Nephron (organoid): ENCODE measurements at regions not wholly inside any gene's neighbourhood (a gene's known extent, or its start where the extent isn't known, plus 50 kb on each side); places are given as distances from the start of the nearest gene placed in this dataset.

ENCODE experiments used
- H3K27ac Mint-ChIP-seq, 3 experiments: 2 replicates each; pipeline ENCODE4 v1.8.0; 2020; ENCODE audit warnings: mixed read lengths in 3 of 3, mild to moderate bottlenecking in 2 of 3, moderate library complexity in 1 of 3
- H3K27me3 Mint-ChIP-seq: 2 replicates; pipeline ENCODE4 v1.8.0; 2021; ENCODE audit warnings: low read depth, mild to moderate bottlenecking, moderate library complexity, mixed read lengths
- H3K36me3 Mint-ChIP-seq: 2 replicates; pipeline ENCODE4 v1.8.0; 2020; ENCODE audit warnings: low read depth, mixed read lengths
- H3K4me1 Mint-ChIP-seq: 2 replicates; pipeline ENCODE4 v1.8.0; 2020; ENCODE audit warnings: mixed read lengths
- H3K4me3 Mint-ChIP-seq, 3 experiments: 2 replicates each; pipeline ENCODE4 v1.8.0; 2020; ENCODE audit warnings: mild to moderate bottlenecking in 3 of 3, mixed read lengths in 3 of 3, moderate library complexity in 2 of 3
- H3K9me3 Mint-ChIP-seq: 2 replicates; pipeline ENCODE4 v1.8.0; 2020; ENCODE audit warnings: mixed read lengths
- TF ChIP-seq, protein P1 (sequence below), 3 experiments: fragments of 200-600 bp; sonication (generic); IDR thresholded peaks; one replicate each; pipeline ENCODE4 v1.5.0; 2021; ENCODE audit warnings: antibody characterized with exemption in 3 of 3; ENCODE audit not compliant: unreplicated experiment in 3 of 3

DNA sequence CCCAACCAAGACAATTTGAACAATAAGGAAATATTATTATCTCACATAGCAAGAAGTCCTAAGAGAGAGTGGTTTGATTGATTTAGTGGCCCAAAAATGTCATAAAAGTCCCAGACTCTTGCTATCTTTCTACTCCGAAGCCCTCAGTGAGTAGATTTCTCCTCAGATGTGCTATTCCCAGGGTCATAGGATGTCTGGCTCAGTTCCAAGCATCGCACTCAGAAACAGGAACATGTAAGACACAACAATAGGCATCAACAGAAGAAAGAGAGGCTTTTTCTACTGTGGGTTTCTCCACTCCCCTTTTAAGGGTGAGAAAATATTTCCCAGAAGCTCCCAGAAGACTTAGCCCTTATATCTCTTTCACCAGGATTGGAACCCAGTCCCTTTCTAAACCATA lies 188.1 kb upstream of the CDKN3 start:
- TF ChIP-seq, protein P1, sequence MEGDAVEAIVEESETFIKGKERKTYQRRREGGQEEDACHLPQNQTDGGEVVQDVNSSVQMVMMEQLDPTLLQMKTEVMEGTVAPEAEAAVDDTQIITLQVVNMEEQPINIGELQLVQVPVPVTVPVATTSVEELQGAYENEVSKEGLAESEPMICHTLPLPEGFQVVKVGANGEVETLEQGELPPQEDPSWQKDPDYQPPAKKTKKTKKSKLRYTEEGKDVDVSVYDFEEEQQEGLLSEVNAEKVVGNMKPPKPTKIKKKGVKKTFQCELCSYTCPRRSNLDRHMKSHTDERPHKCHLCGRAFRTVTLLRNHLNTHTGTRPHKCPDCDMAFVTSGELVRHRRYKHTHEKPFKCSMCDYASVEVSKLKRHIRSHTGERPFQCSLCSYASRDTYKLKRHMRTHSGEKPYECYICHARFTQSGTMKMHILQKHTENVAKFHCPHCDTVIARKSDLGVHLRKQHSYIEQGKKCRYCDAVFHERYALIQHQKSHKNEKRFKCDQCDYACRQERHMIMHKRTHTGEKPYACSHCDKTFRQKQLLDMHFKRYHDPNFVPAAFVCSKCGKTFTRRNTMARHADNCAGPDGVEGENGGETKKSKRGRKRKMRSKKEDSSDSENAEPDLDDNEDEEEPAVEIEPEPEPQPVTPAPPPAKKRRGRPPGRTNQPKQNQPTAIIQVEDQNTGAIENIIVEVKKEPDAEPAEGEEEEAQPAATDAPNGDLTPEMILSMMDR (IDR thresholded peaks at IDR 0.05; ENCODE audit: unreplicated experiment in 3 of 3) = no peak
- no peaks in the 10 kb centered on the region for H3K9me3 Mint-ChIP-seq
- H3K27ac Mint-ChIP-seq = peak overlapping the region in 2 of 3 experiments; percentile 23 to 56
- peaks cover 8% of the 10 kb centered on the region for H3K36me3 Mint-ChIP-seq
- H3K27me3 Mint-ChIP-seq = no peaks in the 10 kb centered on the region
- H3K4me3 Mint-ChIP-seq = no peak overlapping the region
- peaks cover 32% of the 10 kb centered on the region for H3K4me1 Mint-ChIP-seq

DNA sequence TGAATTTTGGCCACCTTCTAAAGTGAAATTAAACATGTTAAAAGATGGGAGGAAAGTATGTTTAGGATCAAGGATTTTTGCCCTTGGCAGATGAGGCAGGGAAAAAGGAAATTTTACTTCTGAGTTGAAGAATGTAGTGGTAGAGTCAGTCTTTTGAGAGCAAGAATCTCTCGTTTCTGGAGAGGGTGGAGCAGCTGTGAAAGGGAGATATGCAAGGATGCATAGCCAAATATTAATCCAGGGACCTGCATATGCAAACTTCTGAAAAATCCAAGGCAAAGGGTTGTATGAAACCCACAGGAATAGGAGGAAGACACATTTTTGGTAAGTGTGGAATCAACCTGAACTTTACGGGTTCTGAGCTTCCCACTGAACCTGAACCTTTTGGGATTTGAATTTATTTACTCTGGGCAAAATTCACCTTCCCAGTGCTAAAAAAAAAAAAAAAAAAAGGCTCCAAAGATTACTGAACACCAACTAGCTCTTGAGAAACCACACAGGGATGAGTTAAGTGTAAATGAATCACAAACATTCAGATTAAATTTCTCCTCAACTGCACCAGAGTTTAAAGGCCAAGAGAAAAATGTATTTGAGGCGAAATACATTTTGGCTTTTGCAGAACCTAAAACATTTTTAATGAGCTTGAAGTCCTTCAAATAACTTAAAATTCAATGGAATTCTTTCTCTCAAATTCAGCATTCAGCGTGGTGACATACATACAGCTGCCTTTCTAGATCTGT lies 187.1 kb upstream of the CDKN3 start:
- H3K9me3 Mint-ChIP-seq = no peaks in the 10 kb centered on the region
- H3K27ac Mint-ChIP-seq = peak overlapping the region in 1 of 3 experiments; percentile 30
- H3K4me3 Mint-ChIP-seq = no peak overlapping the region
- TF ChIP-seq, protein P1 (IDR thresholded peaks at IDR 0.05; ENCODE audit: unreplicated experiment in 3 of 3) = no peak
- peaks cover 32% of the 10 kb centered on the region for H3K4me1 Mint-ChIP-seq
- no peaks in the 10 kb centered on the region for H3K27me3 Mint-ChIP-seq
- peaks cover 8% of the 10 kb centered on the region for H3K36me3 Mint-ChIP-seq

DNA sequence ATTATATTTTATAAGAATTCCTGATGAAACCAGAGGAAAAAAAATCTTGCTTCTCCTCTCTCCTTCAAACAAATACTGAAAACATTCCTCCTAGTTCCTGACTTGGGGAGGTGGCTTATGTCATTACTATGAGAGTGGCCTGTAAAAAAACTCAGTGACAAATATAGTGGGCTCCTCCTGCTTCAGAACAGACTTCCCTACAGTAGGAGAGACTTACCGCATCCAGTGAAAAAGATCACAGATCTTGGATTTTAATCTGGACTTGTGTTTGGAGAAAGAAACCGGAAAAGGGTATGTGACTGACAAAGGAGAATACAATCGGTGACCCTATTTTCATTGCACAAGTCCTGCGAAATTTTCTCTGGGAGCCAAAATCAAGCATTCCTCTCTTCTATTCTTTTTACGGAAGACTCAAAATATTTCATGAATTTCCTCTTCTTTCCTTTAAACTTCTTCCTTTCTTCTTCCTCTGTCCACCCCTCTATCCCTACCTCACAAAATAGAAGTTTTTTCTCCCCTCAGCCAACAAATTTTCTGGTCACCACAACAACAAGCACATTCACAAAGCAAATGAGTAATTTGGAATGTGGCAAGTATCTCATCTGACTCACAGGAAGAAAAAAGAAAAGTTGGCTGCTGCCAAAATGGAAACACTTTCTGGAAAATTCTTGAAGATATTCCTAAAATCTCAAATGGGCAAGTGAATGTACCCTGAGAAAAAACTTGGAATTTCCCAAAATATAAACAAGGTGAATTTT lies 185.1 kb upstream of the CDKN3 start:
- no peak overlapping the region for H3K4me3 Mint-ChIP-seq
- no peaks in the 10 kb centered on the region for H3K36me3 Mint-ChIP-seq
- peaks cover 26% of the 10 kb centered on the region for H3K4me1 Mint-ChIP-seq
- H3K9me3 Mint-ChIP-seq = no peaks in the 10 kb centered on the region
- H3K27me3 Mint-ChIP-seq = no peaks in the 10 kb centered on the region
- H3K27ac Mint-ChIP-seq = no peak overlapping the region
- TF ChIP-seq, protein P1 (IDR thresholded peaks at IDR 0.05; ENCODE audit: unreplicated experiment in 3 of 3) = no peak

DNA sequence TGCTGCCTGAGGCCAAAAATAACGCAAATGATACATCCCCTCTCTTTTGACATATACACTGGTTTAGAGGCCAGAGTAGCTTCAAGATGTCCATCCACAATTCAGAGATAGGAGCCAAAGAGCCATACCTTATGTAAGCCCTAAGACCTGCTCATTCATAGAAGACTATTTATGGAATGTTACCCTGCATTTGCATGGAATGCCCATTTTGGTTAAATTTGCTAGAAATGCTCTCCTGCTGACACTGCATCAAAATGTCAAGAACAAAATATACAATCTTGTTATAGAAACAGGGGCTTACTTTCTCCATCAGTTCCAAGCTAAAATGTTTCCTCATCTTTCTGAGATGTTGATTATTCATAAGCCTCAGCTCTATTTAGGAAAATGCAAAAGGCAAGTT lies 183.3 kb upstream of the CDKN3 start:
- TF ChIP-seq, protein P1 (IDR thresholded peaks at IDR 0.05; ENCODE audit: unreplicated experiment in 3 of 3) = no peak
- Mint-ChIP-seq H3K4me1 (peaks cover 15% of the 10 kb centered on the region), H3K27me3 (peaks cover 7% of the 10 kb centered on the region), H3K36me3 (no peaks in the 10 kb centered on the region), H3K4me3 (no peak overlapping the region), H3K27ac (no peak overlapping the region), H3K9me3 (no peaks in the 10 kb centered on the region)

DNA sequence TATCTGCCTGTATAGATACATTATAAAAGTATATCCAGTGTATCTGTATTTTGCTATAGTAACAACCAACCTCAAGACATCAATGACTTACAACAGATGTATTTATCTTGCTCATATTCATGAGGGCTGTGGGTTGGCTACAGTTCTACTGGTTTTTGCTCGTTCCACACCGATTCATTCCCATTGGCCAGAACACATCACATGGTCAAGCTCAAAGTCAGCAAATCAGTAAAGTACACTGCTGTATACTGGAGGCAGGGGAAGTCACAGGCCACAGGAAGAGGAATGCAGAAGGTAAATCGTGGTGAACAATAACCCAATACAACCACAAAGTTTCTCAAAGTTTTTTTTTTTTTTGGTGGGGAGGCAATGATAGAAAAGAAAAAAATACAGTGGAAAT lies 180.0 kb upstream of the CDKN3 start:
- TF ChIP-seq, protein P1 (IDR thresholded peaks at IDR 0.05; ENCODE audit: unreplicated experiment in 3 of 3) = no peak
- Mint-ChIP-seq H3K9me3 (no peaks in the 10 kb centered on the region), H3K27ac (no peak overlapping the region), H3K4me3 (no peak overlapping the region), H3K4me1 (peaks cover 24% of the 10 kb centered on the region), H3K27me3 (peaks cover 28% of the 10 kb centered on the region), H3K36me3 (no peaks in the 10 kb centered on the region)
